ENCODE measurements at regions not wholly inside any gene's neighbourhood (a gene's known extent, or its start where the extent isn't known, plus 50 kb on each side); places are given as distances from the start of the nearest gene placed in this dataset.

GRCh38 chr5:32523625-32524024, 61.7 kb upstream of the SUB1 start:
- H3K27me3 ChIP-seq (replicated peaks; ENCODE audit: insufficient read depth, low read depth, low read length, poor library complexity) = no peaks in the 10 kb centered on the region
- H3K9me3 ChIP-seq (ENCODE audit: low read depth, low read length, poor library complexity, severe bottlenecking) = no peaks in the 10 kb centered on the region
- intact Hi-C loops (cut with micrococcal nuclease; ENCODE audit: unreplicated experiment) = no loop called here
- TF ChIP-seq EZH2 (IDR thresholded peaks at IDR 0.05; ENCODE audit: borderline replicate concordance, low read depth, low read length, poor library complexity, severe bottlenecking) (no peak), CTCF (conservative IDR thresholded peaks at IDR 0.05; ENCODE audit: low read depth, low read length) (0 out of 2 replicates have a peak, but pooled peaks have one; percentile 25)
- no peak overlapping the region for H3K27ac ChIP-seq (ENCODE audit: low read depth, low read length, poor library complexity, severe bottlenecking)
- ChIA-PET CTCF (no interaction called here), POLR2A (ENCODE audit: low non-redundant PET) (no interaction called here)
- no peaks in the 10 kb centered on the region for H3K36me3 ChIP-seq (ENCODE audit: insufficient read depth, low read length, poor library complexity, severe bottlenecking)
- DNase-seq (ENCODE audit: low spot score) = peak; percentile 29
- BruUV-seq (replicated peaks) = no TSS peak
- H3K4me3 ChIP-seq (ENCODE audit: low read depth, low read length, poor library complexity, severe bottlenecking) = no peak overlapping the region
- no peaks in the 10 kb centered on the region for H3K4me1 ChIP-seq (ENCODE audit: insufficient read depth, low read length, poor library complexity, severe bottlenecking)

- H3K27me3 ChIP-seq (replicated peaks; ENCODE audit: insufficient read depth, low read depth, low read length, poor library complexity) = no peaks in the 10 kb centered on the region
- H3K4me1 ChIP-seq (ENCODE audit: insufficient read depth, low read length, poor library complexity, severe bottlenecking) = no peaks in the 10 kb centered on the region
- intact Hi-C loops (cut with micrococcal nuclease; ENCODE audit: unreplicated experiment) = no loop called here
- no peaks in the 10 kb centered on the region for H3K9me3 ChIP-seq (ENCODE audit: low read depth, low read length, poor library complexity, severe bottlenecking)
- TF ChIP-seq CTCF (conservative IDR thresholded peaks at IDR 0.05; ENCODE audit: low read depth, low read length) (no peak), EZH2 (IDR thresholded peaks at IDR 0.05; ENCODE audit: borderline replicate concordance, low read depth, low read length, poor library complexity, severe bottlenecking) (no peak)
- H3K4me3 ChIP-seq (ENCODE audit: low read depth, low read length, poor library complexity, severe bottlenecking) = no peak overlapping the region
- POLR2A ChIA-PET (ENCODE audit: low non-redundant PET) = no interaction called here
- H3K27ac ChIP-seq (ENCODE audit: low read depth, low read length, poor library complexity, severe bottlenecking) = no peak overlapping the region
- no TSS peak for BruUV-seq (replicated peaks)
- DNase-seq (ENCODE audit: low spot score) = no peak
- H3K36me3 ChIP-seq (ENCODE audit: insufficient read depth, low read length, poor library complexity, severe bottlenecking) = no peaks in the 10 kb centered on the region
- CTCF ChIA-PET = no interaction called here
Measured at GRCh38 chr5:32522429-32523143, 62.8 kb upstream of the SUB1 start.

- H3K36me3 ChIP-seq (ENCODE audit: insufficient read depth, low read length, poor library complexity, severe bottlenecking) = no peaks in the 10 kb centered on the region
- no peak overlapping the region for H3K27ac ChIP-seq (ENCODE audit: low read depth, low read length, poor library complexity, severe bottlenecking)
- H3K27me3 ChIP-seq (replicated peaks; ENCODE audit: insufficient read depth, low read depth, low read length, poor library complexity) = no peaks in the 10 kb centered on the region
- intact Hi-C loops (cut with micrococcal nuclease; ENCODE audit: unreplicated experiment) = no loop called here
- POLR2A ChIA-PET (ENCODE audit: low non-redundant PET) = interaction anchor here (0.6 kb wide), 1 partner anchor 10 kb away, joined by 3 read pairs; no protein-coding TSS in a partner anchor
- no peaks in the 10 kb centered on the region for H3K9me3 ChIP-seq (ENCODE audit: low read depth, low read length, poor library complexity, severe bottlenecking)
- no TSS peak for BruUV-seq (replicated peaks)
- TF ChIP-seq EZH2 (IDR thresholded peaks at IDR 0.05; ENCODE audit: borderline replicate concordance, low read depth, low read length, poor library complexity, severe bottlenecking) = no peak
- no peak for TF ChIP-seq CTCF (conservative IDR thresholded peaks at IDR 0.05; ENCODE audit: low read depth, low read length)
- DNase-seq (ENCODE audit: low spot score) = no peak
- H3K4me1 ChIP-seq (ENCODE audit: insufficient read depth, low read length, poor library complexity, severe bottlenecking) = no peaks in the 10 kb centered on the region
- CTCF ChIA-PET = no interaction called here
- no peak overlapping the region for H3K4me3 ChIP-seq (ENCODE audit: low read depth, low read length, poor library complexity, severe bottlenecking)
Measured at GRCh38 chr5:32521481-32521880, 63.9 kb upstream of the SUB1 start.
